ENCODE measurements at regions not wholly inside any gene's neighbourhood (a gene's known extent, or its start where the extent isn't known, plus 50 kb on each side); places are given as distances from the start of the nearest gene placed in this dataset.
"Not testable (repeated sequence)": the region's sequence is repeated elsewhere in the genome, so short reads cannot be mapped to it uniquely, and the experiment has no call there.

DNA sequence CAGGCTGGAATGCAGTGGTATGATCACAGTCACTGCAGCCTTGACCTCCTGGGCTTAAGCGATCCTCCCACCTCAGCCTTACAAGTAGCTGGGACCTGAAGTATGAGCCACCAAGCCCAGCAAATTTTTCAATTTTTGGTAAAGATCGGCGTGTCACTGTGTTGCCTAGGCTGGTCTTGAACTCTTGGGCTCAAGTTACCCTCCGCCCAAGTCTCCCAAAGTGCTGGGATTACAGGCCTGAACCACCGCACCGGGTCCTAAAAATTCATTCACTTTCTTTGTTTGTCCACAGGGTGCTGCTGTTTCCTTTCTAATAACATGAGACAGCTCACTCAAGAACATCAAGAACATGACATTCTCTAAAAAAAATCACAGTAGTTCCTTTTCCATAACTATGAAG lies 5300.9 kb upstream of the TPTE start:
- CTCF ChIA-PET (ENCODE audit: partially characterized antibody); H3K79me1 ChIP-seq (ENCODE audit: low read depth, low read length); H4K91ac ChIP-seq (replicated peaks; ENCODE audit: insufficient read length, low read length); H2AK5ac ChIP-seq (ENCODE audit: low read depth, low read length); H3K9ac ChIP-seq (replicated peaks in 1 of 4; ENCODE audit: extremely low read depth in 1 of 4, low read depth in 3 of 4, low read length in 3 of 4); H2AFZ ChIP-seq (ENCODE audit: low read length); H3K4me3 ChIP-seq (ENCODE audit: extremely low read depth in 1 of 4, insufficient read depth in 2 of 4, low read depth in 3 of 4, low read length in 4 of 4); H2BK12ac ChIP-seq (ENCODE audit: low read depth, low read length); H3K23ac ChIP-seq (ENCODE audit: insufficient read length); H2BK120ac ChIP-seq (replicated peaks; ENCODE audit: low read depth, low read length); H3K79me2 ChIP-seq (ENCODE audit: control insufficient read depth in 1 of 2, insufficient read depth in 2 of 2, low read length in 2 of 2); H4K20me1 ChIP-seq (replicated peaks in 1 of 2; ENCODE audit: control insufficient read depth in 1 of 2, insufficient read depth in 2 of 2, low read length in 2 of 2); FAIRE-seq; H4K5ac ChIP-seq (ENCODE audit: insufficient read length, low read depth, low read length); H3K18ac ChIP-seq (ENCODE audit: extremely low read depth, low read length); H3K36me3 ChIP-seq (ENCODE audit: control insufficient read depth in 2 of 4, insufficient read depth in 4 of 4, low read length in 3 of 4); DNase-seq (ENCODE audit: low read depth in 1 of 2, low spot score in 2 of 2); H3K4ac ChIP-seq (replicated peaks; ENCODE audit: insufficient read length, low read depth, low read length); H2BK15ac ChIP-seq (ENCODE audit: low read length); H3K23me2 ChIP-seq (ENCODE audit: low read depth, low read length); H3K4me1 ChIP-seq (replicated peaks in 1 of 4; ENCODE audit: control insufficient read depth in 3 of 4, insufficient read depth in 4 of 4, low read length in 3 of 4); H3K14ac ChIP-seq (ENCODE audit: insufficient read length); H2BK20ac ChIP-seq (ENCODE audit: low read length); H3K56ac ChIP-seq (replicated peaks; ENCODE audit: insufficient read length, low read depth, low read length); H2BK5ac ChIP-seq (ENCODE audit: low read depth, low read length); H3K27me3 ChIP-seq (replicated peaks in 1 of 4; ENCODE audit: control insufficient read depth in 3 of 4, extremely low read depth in 1 of 4, insufficient read depth in 3 of 4, low read length in 3 of 4); H4K8ac ChIP-seq (ENCODE audit: extremely low read depth, insufficient read depth, low read length); H3K27ac ChIP-seq (ENCODE audit: low read depth, low read length); H3K4me2 ChIP-seq (ENCODE audit: insufficient read depth in 1 of 2, low read depth in 2 of 2, low read length in 2 of 2); POLR2A ChIA-PET (ENCODE audit: partially characterized antibody): not testable (repeated sequence)
- TF ChIP-seq RAD21 (IDR thresholded peaks at IDR 0.05 in 1 of 2, conservative IDR thresholded peaks at IDR 0.05 in 1 of 2; ENCODE audit: low read depth in 2 of 2, low read length in 2 of 2): peak; percentile 32 to 34; a peak in 3 of 4 replicates
- peaks cover 56 to 57% of the 10 kb centered on the region in 2 experiments for H3K9me3 ChIP-seq (ENCODE audit: insufficient read depth in 2 of 2, low read depth in 1 of 2, low read length in 1 of 2)
- 78% methylated on average over 6 of the region's 6 CpGs; no CpG with 5 or more reads in 1 of the 2 experiments for WGBS, 2 experiments (ENCODE audit: extremely low coverage in 1 of 2, insufficient coverage in 1 of 2, insufficient read length in 1 of 2, insufficient replicate concordance in 2 of 2, low coverage in 1 of 2, low lambda C conversion rate in 2 of 2, missing lambda C conversion rate in 1 of 2)

GRCh38 chr21:5221458-5222050 lies 5299.8 kb upstream of the TPTE start:
- H3K4me1 ChIP-seq (replicated peaks in 1 of 4; ENCODE audit: control insufficient read depth in 3 of 4, insufficient read depth in 4 of 4, low read length in 3 of 4); H2BK5ac ChIP-seq (ENCODE audit: low read depth, low read length); H2BK120ac ChIP-seq (replicated peaks; ENCODE audit: low read depth, low read length); H2AK5ac ChIP-seq (ENCODE audit: low read depth, low read length); H3K27me3 ChIP-seq (replicated peaks in 1 of 4; ENCODE audit: control insufficient read depth in 3 of 4, extremely low read depth in 1 of 4, insufficient read depth in 3 of 4, low read length in 3 of 4); H3K14ac ChIP-seq (ENCODE audit: insufficient read length); H3K23ac ChIP-seq (ENCODE audit: insufficient read length); H4K5ac ChIP-seq (ENCODE audit: insufficient read length, low read depth, low read length); H2BK12ac ChIP-seq (ENCODE audit: low read depth, low read length); H2BK15ac ChIP-seq (ENCODE audit: low read length); H3K4me2 ChIP-seq (ENCODE audit: insufficient read depth in 1 of 2, low read depth in 2 of 2, low read length in 2 of 2); H3K23me2 ChIP-seq (ENCODE audit: low read depth, low read length); H3K9ac ChIP-seq (replicated peaks in 1 of 4; ENCODE audit: extremely low read depth in 1 of 4, low read depth in 3 of 4, low read length in 3 of 4); H3K27ac ChIP-seq (ENCODE audit: low read depth, low read length); H4K20me1 ChIP-seq (replicated peaks in 1 of 2; ENCODE audit: control insufficient read depth in 1 of 2, insufficient read depth in 2 of 2, low read length in 2 of 2); H2BK20ac ChIP-seq (ENCODE audit: low read length); H3K56ac ChIP-seq (replicated peaks; ENCODE audit: insufficient read length, low read depth, low read length); CTCF ChIA-PET (ENCODE audit: partially characterized antibody); H3K18ac ChIP-seq (ENCODE audit: extremely low read depth, low read length); H4K8ac ChIP-seq (ENCODE audit: extremely low read depth, insufficient read depth, low read length); DNase-seq (ENCODE audit: low read depth in 1 of 2, low spot score in 2 of 2); H4K91ac ChIP-seq (replicated peaks; ENCODE audit: insufficient read length, low read length); H3K79me1 ChIP-seq (ENCODE audit: low read depth, low read length); POLR2A ChIA-PET (ENCODE audit: partially characterized antibody); H3K4ac ChIP-seq (replicated peaks; ENCODE audit: insufficient read length, low read depth, low read length); H2AFZ ChIP-seq (ENCODE audit: low read length); H3K4me3 ChIP-seq (ENCODE audit: extremely low read depth in 1 of 4, insufficient read depth in 2 of 4, low read depth in 3 of 4, low read length in 4 of 4); FAIRE-seq; H3K36me3 ChIP-seq (ENCODE audit: control insufficient read depth in 2 of 4, insufficient read depth in 4 of 4, low read length in 3 of 4); H3K79me2 ChIP-seq (ENCODE audit: control insufficient read depth in 1 of 2, insufficient read depth in 2 of 2, low read length in 2 of 2): not testable (repeated sequence)
- WGBS, 2 experiments (ENCODE audit: extremely low coverage in 1 of 2, insufficient coverage in 1 of 2, insufficient read length in 1 of 2, insufficient replicate concordance in 2 of 2, low coverage in 1 of 2, low lambda C conversion rate in 2 of 2, missing lambda C conversion rate in 1 of 2): 57% methylated on average over 4 of the region's 4 CpGs; no CpG with 5 or more reads in 1 of the 2 experiments
- peaks cover 61% of the 10 kb centered on the region in 2 experiments for H3K9me3 ChIP-seq (ENCODE audit: insufficient read depth in 2 of 2, low read depth in 1 of 2, low read length in 1 of 2)

Data from H1 (cell line).